OCI-LY3 (cell line): ENCODE measurements at regions not wholly inside any gene's neighbourhood (a gene's known extent, or its start where the extent isn't known, plus 50 kb on each side); places are given as distances from the start of the nearest gene placed in this dataset.

ENCODE experiments used
- CTCF ChIP-seq: fragments of 200-600, 300-600 bp; sonication (generic); IDR thresholded peaks from 2 replicates; pipeline ENCODE4 v1.5.1; 2014; ENCODE audit warnings: antibody characterized with exemption, low read length, low read depth
- EZH2phosphoT487 ChIP-seq: fragments of 200-600 bp; shearing (Covaris generic); IDR thresholded peaks from 2 replicates; pipeline ENCODE4 v1.6.1; 2018; ENCODE audit warnings: antibody characterized with exemption, mixed run types, low read depth

DNA sequence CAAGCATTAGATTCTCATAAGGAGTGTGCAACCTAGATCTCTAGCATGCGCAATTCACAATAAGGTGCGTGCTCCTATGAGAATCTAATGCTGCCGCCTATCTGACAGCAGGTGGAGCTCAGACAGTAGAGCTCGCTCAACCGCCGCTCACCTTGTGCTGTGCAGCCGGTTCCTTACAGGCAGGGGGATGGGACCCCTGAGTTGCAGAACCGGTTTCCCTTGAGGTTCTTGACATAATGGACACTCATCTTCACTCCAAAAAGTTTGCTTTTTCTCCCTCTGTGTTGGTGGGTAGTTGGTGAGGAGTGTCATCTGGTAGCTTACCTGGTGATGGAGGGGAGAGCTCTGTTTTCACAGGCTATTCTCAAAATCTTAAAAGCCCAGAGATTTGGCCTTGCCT, 324.0 kb upstream of the TBL1XR1 start:
- no peak for TF ChIP-seq EZH2phosphoT487
- TF ChIP-seq CTCF, result no peak
